HG03097 (cell line): ENCODE measurements at regions not wholly inside any gene's neighbourhood (a gene's known extent, or its start where the extent isn't known, plus 50 kb on each side); places are given as distances from the start of the nearest gene placed in this dataset.
"Not testable (repeated sequence)": the region's sequence is repeated elsewhere in the genome, so short reads cannot be mapped to it uniquely, and the experiment has no call there.

ENCODE experiments used
- ATAC-seq: cut with Tn5 transposase; IDR thresholded peaks from one replicate; pipeline ENCODE4 v1.9.1; 2021; ENCODE audit not compliant: unreplicated experiment, low FRiP score

- no peak for ATAC-seq
These were observed 154.0 kb downstream of the REEP3 start for GRCh38 chr10:63675171-63675570.

GRCh38 chr10:63677001-63677400 lies 155.8 kb downstream of the REEP3 start:
- no peak for ATAC-seq

- not testable (repeated sequence) for ATAC-seq
These were observed 159.3 kb downstream of the REEP3 start for GRCh38 chr10:63680545-63680944.

GRCh38 chr10:63681993-63682697 lies 160.9 kb downstream of the REEP3 start:
- no peak for ATAC-seq

GRCh38 chr10:63682698-63683052 lies 161.5 kb downstream of the REEP3 start:
- not testable (repeated sequence) for ATAC-seq

GRCh38 chr10:63683223-63683622 lies 162.0 kb downstream of the REEP3 start:
- no peak for ATAC-seq

- ATAC-seq, result no peak
These were observed 162.5 kb downstream of the REEP3 start for GRCh38 chr10:63683686-63684085.

- ATAC-seq, result no peak
These were observed 163.2 kb downstream of the REEP3 start for GRCh38 chr10:63684257-63684936.

GRCh38 chr10:63689768-63690167 lies 168.6 kb downstream of the REEP3 start:
- ATAC-seq, result no peak

- ATAC-seq, result no peak
These were observed 171.2 kb downstream of the REEP3 start for GRCh38 chr10:63692220-63692896.

- ATAC-seq, result not testable (repeated sequence)
These were observed 171.8 kb downstream of the REEP3 start for GRCh38 chr10:63693021-63693420.

GRCh38 chr10:63696205-63696604 lies 175.0 kb downstream of the REEP3 start:
- no peak for ATAC-seq

GRCh38 chr10:63697956-63698786 lies 177.0 kb downstream of the REEP3 start:
- no peak for ATAC-seq

- ATAC-seq, result no peak
These were observed 177.6 kb downstream of the REEP3 start for GRCh38 chr10:63698787-63699150.

- no peak for ATAC-seq
These were observed 178.8 kb downstream of the REEP3 start for GRCh38 chr10:63699785-63700613.

- no peak for ATAC-seq
These were observed 179.5 kb downstream of the REEP3 start for GRCh38 chr10:63700631-63701156.

GRCh38 chr10:63702092-63702491 lies 180.9 kb downstream of the REEP3 start:
- ATAC-seq, result no peak

GRCh38 chr10:63703113-63703670 lies 182.0 kb downstream of the REEP3 start:
- ATAC-seq, result no peak

- ATAC-seq, result no peak
These were observed 182.6 kb downstream of the REEP3 start for GRCh38 chr10:63703740-63704345.
